Lower leg skin (tissue), 3 donors: ENCODE measurements at regions not wholly inside any gene's neighbourhood (a gene's known extent, or its start where the extent isn't known, plus 50 kb on each side); places are given as distances from the start of the nearest gene placed in this dataset.

Source experiments
- POLR2A ChIP-seq, 2 donors: fragments of 450-650 bp; IDR thresholded peaks; one replicate each; pipeline ENCODE4 v1.6.1; 2016 to 2017; ENCODE audit warnings: antibody characterized with exemption in 2 of 2, mild to moderate bottlenecking in 1 of 2, moderate library complexity in 1 of 2
- TF ChIP-seq, protein P1 (sequence below), 3 donors: fragments of 450-650 bp; IDR thresholded peaks; one replicate each; pipeline ENCODE4 v1.5.1; 2016; ENCODE audit warnings: antibody characterized with exemption in 3 of 3, mild to moderate bottlenecking in 3 of 3, moderate library complexity in 2 of 3

DNA sequence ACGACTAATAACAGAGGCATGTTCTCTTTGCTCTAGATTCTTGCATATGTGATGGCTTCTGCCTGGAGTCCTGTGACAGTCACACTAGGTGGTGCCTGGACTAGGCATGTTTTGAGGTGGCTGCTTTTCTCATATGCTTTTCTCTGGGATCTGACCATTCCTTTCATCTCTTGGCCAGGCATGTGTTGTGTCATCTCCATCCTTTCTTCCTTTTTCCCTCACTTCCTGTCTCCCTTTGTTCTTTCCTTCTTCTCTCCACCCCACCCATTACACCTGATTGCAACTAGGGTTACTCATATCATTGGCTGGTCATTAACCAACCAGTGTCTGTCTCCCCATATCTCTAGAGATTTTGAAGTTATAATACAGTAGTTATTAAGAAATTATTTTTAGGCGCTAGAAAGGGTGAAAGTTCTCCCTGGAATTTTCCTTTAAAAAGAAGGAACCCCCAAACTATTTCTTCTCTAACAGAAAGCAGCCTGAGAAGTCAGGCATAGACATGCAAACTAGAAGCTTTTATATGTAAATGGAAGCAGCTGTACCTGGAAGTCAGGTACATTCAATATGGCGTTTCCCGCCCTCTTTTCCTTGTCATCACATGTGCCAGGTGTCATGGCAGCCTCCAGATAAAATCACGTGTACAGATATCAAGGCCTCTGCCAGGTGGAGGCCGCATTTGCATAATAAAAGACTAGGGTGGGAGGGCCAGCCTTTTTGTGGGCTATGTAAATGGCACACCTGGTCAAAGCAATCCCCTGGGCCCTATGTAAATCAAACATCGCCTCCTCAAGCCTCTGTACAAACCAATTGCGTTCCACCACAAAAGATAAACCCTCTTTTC, 220.4 kb upstream of the MEX3C start:
- TF ChIP-seq, protein P1, sequence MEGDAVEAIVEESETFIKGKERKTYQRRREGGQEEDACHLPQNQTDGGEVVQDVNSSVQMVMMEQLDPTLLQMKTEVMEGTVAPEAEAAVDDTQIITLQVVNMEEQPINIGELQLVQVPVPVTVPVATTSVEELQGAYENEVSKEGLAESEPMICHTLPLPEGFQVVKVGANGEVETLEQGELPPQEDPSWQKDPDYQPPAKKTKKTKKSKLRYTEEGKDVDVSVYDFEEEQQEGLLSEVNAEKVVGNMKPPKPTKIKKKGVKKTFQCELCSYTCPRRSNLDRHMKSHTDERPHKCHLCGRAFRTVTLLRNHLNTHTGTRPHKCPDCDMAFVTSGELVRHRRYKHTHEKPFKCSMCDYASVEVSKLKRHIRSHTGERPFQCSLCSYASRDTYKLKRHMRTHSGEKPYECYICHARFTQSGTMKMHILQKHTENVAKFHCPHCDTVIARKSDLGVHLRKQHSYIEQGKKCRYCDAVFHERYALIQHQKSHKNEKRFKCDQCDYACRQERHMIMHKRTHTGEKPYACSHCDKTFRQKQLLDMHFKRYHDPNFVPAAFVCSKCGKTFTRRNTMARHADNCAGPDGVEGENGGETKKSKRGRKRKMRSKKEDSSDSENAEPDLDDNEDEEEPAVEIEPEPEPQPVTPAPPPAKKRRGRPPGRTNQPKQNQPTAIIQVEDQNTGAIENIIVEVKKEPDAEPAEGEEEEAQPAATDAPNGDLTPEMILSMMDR (IDR thresholded peaks at IDR 0.05) = no peak
- TF ChIP-seq POLR2A (IDR thresholded peaks at IDR 0.05) = no peak
